ENCODE measurements at regions not wholly inside any gene's neighbourhood (a gene's known extent, or its start where the extent isn't known, plus 50 kb on each side); places are given as distances from the start of the nearest gene placed in this dataset.

DNA sequence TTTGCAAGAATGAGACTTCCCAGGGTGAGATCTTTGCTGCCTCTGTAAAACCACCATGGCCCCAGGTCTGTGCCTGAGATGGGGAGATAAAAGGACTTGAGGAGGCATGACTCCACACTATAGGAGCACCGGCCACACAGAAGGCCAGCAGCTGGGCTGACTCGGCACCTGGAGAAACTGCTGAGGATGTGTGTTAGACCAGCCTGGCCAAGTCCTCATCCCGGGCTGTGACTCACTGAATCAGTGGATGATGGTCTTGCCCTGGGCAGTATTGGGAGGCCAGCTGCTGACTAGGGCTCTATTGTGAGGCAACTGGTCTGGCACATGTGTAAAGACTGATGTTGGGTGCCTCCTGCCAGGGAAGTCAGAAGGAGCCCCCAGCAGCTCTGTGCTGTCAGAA, 286.2 kb downstream of the ACTL7B start:
- no peak overlapping the region for H3K27ac ChIP-seq (ENCODE audit: insufficient read depth, low read length)
- no peak overlapping the region for H3K56ac ChIP-seq (ENCODE audit: extremely low read depth, insufficient read depth, low read length)
- no peaks in the 10 kb centered on the region; the same call in 1 of the 2 replicates for H3K4me1 ChIP-seq (ENCODE audit: control insufficient read depth, insufficient read depth, low read length)
- CTCF ChIA-PET = interaction anchor here (0.8 to 1.5 kb wide), 2 partner anchors 592 to 1104 kb away, joined by 3 read pairs; no protein-coding TSS in a partner anchor
- H2AFZ ChIP-seq (replicated peaks; ENCODE audit: low read length, poor library complexity) = no peak overlapping the region
- H4K20me1 ChIP-seq (ENCODE audit: insufficient read depth, low read length) = no peaks in the 10 kb centered on the region
- no peaks in the 10 kb centered on the region for H3K36me3 ChIP-seq (ENCODE audit: control insufficient read depth, insufficient read depth, low read length)
- dilution Hi-C loops (cut with HindIII; ENCODE audit: low sequenced_read_pairs, unreplicated experiment) (no loop called here), intact Hi-C loops (cut with micrococcal nuclease) (loop anchor here (5.0 to 10.0 kb wide), 5 partner anchors 427 to 1147 kb away; no protein-coding TSS in a partner anchor), in situ Hi-C loops (cut with MboI; ENCODE audit: low sequenced_read_pairs) (loop anchor here (5.0 to 25.0 kb wide), 3 partner anchors 285 to 1092 kb away; no protein-coding TSS in a partner anchor)
- no peak overlapping the region for H2BK20ac ChIP-seq (ENCODE audit: low read depth, low read length)
- BruUV-seq (replicated peaks) = no TSS peak
- no peak overlapping the region for H2BK120ac ChIP-seq (ENCODE audit: low read depth, low read length)
- TF ChIP-seq CHD1 (IDR thresholded peaks at IDR 0.05; ENCODE audit: low read depth, low read length) (no peak), MAFK (IDR thresholded peaks at IDR 0.05; ENCODE audit: low read depth, low read length) (peak; percentile 62), NFE2L2 (IDR thresholded peaks at IDR 0.05; ENCODE audit: low read depth, low read length) (peak; percentile 9; the same call in 1 of the 2 replicates), CEBPB (IDR thresholded peaks at IDR 0.05; ENCODE audit: low read depth, low read length) (peak; percentile 10; the same call in 1 of the 2 replicates)
- TF ChIP-seq, protein P1, sequence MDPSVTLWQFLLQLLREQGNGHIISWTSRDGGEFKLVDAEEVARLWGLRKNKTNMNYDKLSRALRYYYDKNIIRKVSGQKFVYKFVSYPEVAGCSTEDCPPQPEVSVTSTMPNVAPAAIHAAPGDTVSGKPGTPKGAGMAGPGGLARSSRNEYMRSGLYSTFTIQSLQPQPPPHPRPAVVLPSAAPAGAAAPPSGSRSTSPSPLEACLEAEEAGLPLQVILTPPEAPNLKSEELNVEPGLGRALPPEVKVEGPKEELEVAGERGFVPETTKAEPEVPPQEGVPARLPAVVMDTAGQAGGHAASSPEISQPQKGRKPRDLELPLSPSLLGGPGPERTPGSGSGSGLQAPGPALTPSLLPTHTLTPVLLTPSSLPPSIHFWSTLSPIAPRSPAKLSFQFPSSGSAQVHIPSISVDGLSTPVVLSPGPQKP (IDR thresholded peaks at IDR 0.05; ENCODE audit: borderline replicate concordance, low read depth, low read length) = no peak
- 65% methylated on average over 2 of the region's 3 CpGs; no CpG with 5 or more reads in 1 of the 2 experiments for WGBS, 2 experiments (ENCODE audit: extremely low coverage in 2 of 2, insufficient read length in 1 of 2)
- no peak overlapping the region for H2AK9ac ChIP-seq (replicated peaks; ENCODE audit: low read depth, low read length, poor library complexity)
- H4K8ac ChIP-seq (ENCODE audit: low read depth in 2 of 2, low read length in 2 of 2) = no peak overlapping the region
- H3K14ac ChIP-seq (replicated peaks; ENCODE audit: low read depth, low read length) = no peak overlapping the region
- no peak overlapping the region for H3K18ac ChIP-seq (ENCODE audit: low read depth, low read length)
- no peaks in the 10 kb centered on the region for H3K79me1 ChIP-seq (ENCODE audit: low read depth in 1 of 2, low read length in 2 of 2)
- ATAC-seq (ENCODE audit: low read depth) (peak; percentile 76), DNase-seq (peak; percentile 76)
- no peak overlapping the region for H3K4ac ChIP-seq (ENCODE audit: low read depth, low read length)
- no peak overlapping the region for H3K9ac ChIP-seq (ENCODE audit: low read depth, low read length)
- H3K4me2 ChIP-seq (ENCODE audit: low read depth, low read length) = no peak overlapping the region
- no peak overlapping the region for H4K5ac ChIP-seq (ENCODE audit: low read depth, low read length)
- no peak overlapping the region for H2BK5ac ChIP-seq (ENCODE audit: low read depth, low read length, poor library complexity, severe bottlenecking)
- no peak overlapping the region for H2AK5ac ChIP-seq (ENCODE audit: low read depth, low read length)
- H4K91ac ChIP-seq (ENCODE audit: insufficient read depth, low read depth, low read length) = no peak overlapping the region
- H3K9me1 ChIP-seq (ENCODE audit: insufficient read depth, low read length) = no peaks in the 10 kb centered on the region
- H3K4me3 ChIP-seq (ENCODE audit: insufficient read depth, low read depth, low read length) = no peak overlapping the region
- H3K9me3 ChIP-seq (ENCODE audit: control insufficient read depth, insufficient read depth, low read length) = no peaks in the 10 kb centered on the region
- H2BK15ac ChIP-seq (ENCODE audit: low read depth, low read length) = no peak overlapping the region
- H3K23ac ChIP-seq (ENCODE audit: low read depth, low read length) = no peak overlapping the region
- H3K27me3 ChIP-seq (ENCODE audit: control insufficient read depth, insufficient read depth, low read length) = peaks cover 3% of the 10 kb centered on the region
- POLR2A ChIA-PET (ENCODE audit: unreplicated experiment) = no interaction called here
